GM12878 (cell line): ENCODE measurements at regions not wholly inside any gene's neighbourhood (a gene's known extent, or its start where the extent isn't known, plus 50 kb on each side); places are given as distances from the start of the nearest gene placed in this dataset.

ENCODE experiments used
- ATAC-seq: fragments of 200-7000 bp; cut with Tn5 transposase; 3 replicates; pipeline ENCODE4 v1.9.1; 2020; ENCODE audit warnings: mild to moderate bottlenecking, moderate library complexity
- BruUV-seq: library from RNA; stranded (reverse); fragments of 400-500 nt; replicated peaks from 2 replicates; lab custom pipeline; 2021; lab: Mats Ljungman, UMichigan
- CTCF ChIA-PET: fragments of 300-600 bp; sonication (Branson Sonifier 250); formaldehyde crosslinking; extraction: SDS; loops from one replicate; lab custom pipeline; 2021; ENCODE audit warnings: inconsistent platforms; lab: Yijun Ruan, JAX
- POLR2A ChIA-PET: fragments of 350-600 bp; formaldehyde crosslinking; extraction: SDS; loops from one replicate; lab custom pipeline; 2021; ENCODE audit warnings: inconsistent platforms; lab: Charles Lee
- RAD21 ChIA-PET: fragments of 300-600 bp; sonication (Branson Sonifier 250); formaldehyde crosslinking; loops from one replicate; lab custom pipeline; 2023; ENCODE audit warnings: antibody characterized with exemption; ENCODE audit not compliant: unreplicated experiment; lab: Charles Lee
- SMC1A ChIA-PET: fragments of 300-600 bp; sonication (Branson Sonifier 250); formaldehyde crosslinking; loops from one replicate; lab custom pipeline; 2023; ENCODE audit not compliant: unreplicated experiment, uncharacterized antibody; lab: Charles Lee
- DNase-seq: peaks from one replicate; pipeline ENCODE4 v3.0.0-alpha.2; 2011; ENCODE audit warnings: low read depth, low spot score
- FAIRE-seq: peaks from 3 replicates; lab custom pipeline; 2011; peaks lifted over from hg19 to GRCh38; lab: Jason Lieb, UNC
- H2AFZ ChIP-seq: 2 replicates; pipeline ENCODE4 v1.6.0; 2011; ENCODE audit warnings: low read depth, low read length, control low read depth; ENCODE audit not compliant: control insufficient read depth
- H3K27ac ChIP-seq: 2 replicates; pipeline ENCODE4 v1.5.1; 2011; ENCODE audit warnings: control low read depth; ENCODE audit not compliant: control insufficient read depth, insufficient read depth
- H3K27me3 ChIP-seq, 2 experiments: replicated peaks in 1 of 2; 2 replicates each; pipeline versions ENCODE4 v1.6.0 to v1.6.1; 2011; ENCODE audit warnings: low read length in 1 of 2; ENCODE audit not compliant: control insufficient read depth in 2 of 2, insufficient read depth in 2 of 2
- H3K36me3 ChIP-seq, 2 experiments: 2 replicates each; pipeline ENCODE4 v1.5.1; 2011; ENCODE audit warnings: low read length in 1 of 2; ENCODE audit not compliant: control insufficient read depth in 2 of 2, insufficient read depth in 2 of 2
- H3K4me1 ChIP-seq: 2 replicates; pipeline ENCODE4 v1.6.1; 2011; ENCODE audit warnings: mild to moderate bottlenecking, low read length, moderate library complexity, mixed read lengths; ENCODE audit not compliant: control insufficient read depth, insufficient read depth
- H3K4me2 ChIP-seq: 2 replicates; pipeline ENCODE4 v1.6.0; 2011; ENCODE audit warnings: control low read depth; ENCODE audit not compliant: control insufficient read depth, insufficient read depth
- H3K4me3 ChIP-seq: fragments of 200-600 bp; sonication (generic); 2 replicates; pipeline ENCODE4 v1.5.1; 2016
- H3K79me2 ChIP-seq: 2 replicates; pipeline ENCODE4 v1.6.0; 2011; ENCODE audit warnings: low read length; ENCODE audit not compliant: control insufficient read depth, insufficient read depth
- H3K9ac ChIP-seq: 2 replicates; pipeline ENCODE4 v1.8.0; 2011; ENCODE audit warnings: low read length, control low read depth, mixed read lengths; ENCODE audit not compliant: control insufficient read depth, insufficient read depth
- H3K9me3 ChIP-seq: replicated peaks from 3 replicates; pipeline ENCODE4 v1.5.1; 2011; ENCODE audit warnings: mild to moderate bottlenecking, low read length; ENCODE audit not compliant: control insufficient read depth, insufficient read depth
- H4K20me1 ChIP-seq: 2 replicates; pipeline ENCODE4 v1.6.0; 2011; ENCODE audit not compliant: control insufficient read depth, insufficient read depth
- CHD4 ChIP-seq: fragments of 200-600 bp; sonication (generic); IDR thresholded peaks from 2 replicates; pipeline ENCODE4 v1.6.1; 2016; ENCODE audit warnings: mild to moderate bottlenecking
- EGR1 ChIP-seq, 2 experiments: IDR thresholded peaks; 1 replicate in 1 of 2; 2 replicates in 1 of 2; pipeline ENCODE4 v1.6.1; 2011 to 2012; ENCODE audit warnings: low read depth in 2 of 2, low read length in 2 of 2, borderline replicate concordance in 1 of 2, mild to moderate bottlenecking in 1 of 2, moderate library complexity in 1 of 2
- FOXM1 ChIP-seq: IDR thresholded peaks from 2 replicates; pipeline ENCODE4 v1.6.1; 2012; ENCODE audit warnings: low read depth, mild to moderate bottlenecking, inconsistent platforms, low read length, moderate library complexity
- NR2F1 ChIP-seq: fragments of 450-650 bp; conservative IDR thresholded peaks from 2 replicates; pipeline ENCODE4 v1.6.1; 2017; ENCODE audit warnings: mild to moderate bottlenecking
- SIN3A ChIP-seq: IDR thresholded peaks from 2 replicates; pipeline ENCODE4 v1.6.1; 2012; ENCODE audit warnings: low read depth, low read length, improper control_type of control experiment
- SMAD1 ChIP-seq: fragments of 450-650 bp; IDR thresholded peaks from 2 replicates; pipeline ENCODE4 v1.6.1; 2018; ENCODE audit warnings: mild to moderate bottlenecking, low read depth; ENCODE audit not compliant: partially characterized antibody
- TBL1XR1 ChIP-seq: IDR thresholded peaks from 2 replicates; pipeline ENCODE4 v1.6.1; 2012; ENCODE audit warnings: low read depth, low read length, improper control_type of control experiment
- USF2 ChIP-seq: IDR thresholded peaks from 2 replicates; pipeline ENCODE4 v1.6.1; 2011; ENCODE audit warnings: low read depth, low read length, improper control_type of control experiment, borderline replicate concordance
- ZNF384 ChIP-seq: IDR thresholded peaks from 2 replicates; pipeline ENCODE4 v1.6.1; 2012; ENCODE audit warnings: low read depth, mild to moderate bottlenecking, low read length, improper control_type of control experiment, borderline replicate concordance
- WGBS: methylation state at CpG from one replicate; pipeline ENCODE4 v1.1.6; 2016; ENCODE audit warnings: low lambda C conversion rate; ENCODE audit not compliant: insufficient replicate concordance, insufficient coverage; ENCODE audit errors: missing lambda C conversion rate; 5-methylcytosine and 5-hydroxymethylcytosine counted together
- in situ Hi-C: fragments of 300-500 bp; cut with MboI; formaldehyde crosslinking; loops from 9 replicates; pipeline ENCODE4 v1.14.3; 2018; ENCODE audit warnings: mixed read lengths
- intact Hi-C: fragments of 100-400 bp; cut with micrococcal nuclease; formaldehyde crosslinking; loops from one replicate; pipeline ENCODE4 v1.14.2; 2022; ENCODE audit not compliant: unreplicated experiment

- peaks cover 3 to 7% of the 10 kb centered on the region in 2 experiments; a peak in 2 of 4 replicates for H3K27me3 ChIP-seq
- ChIA-PET SMC1A (interaction anchor here (0.6 to 0.8 kb wide), 2 partner anchors 35 to 91 kb away, joined by 3 read pairs; no protein-coding TSS in a partner anchor), POLR2A (interaction anchor here (0.6 kb wide), 2 partner anchors 16 to 98 kb away, joined by 3 to 5 read pairs; no protein-coding TSS in a partner anchor), RAD21 (interaction anchor here (0.6 kb wide), 3 partner anchors 18 to 285 kb away, joined by 3 read pairs; no protein-coding TSS in a partner anchor), CTCF (interaction anchor here (0.8 to 1.1 kb wide), 3 partner anchors 10 to 96 kb away, joined by 3 to 4 read pairs (median 3); no protein-coding TSS in a partner anchor)
- H3K9ac ChIP-seq: no peak overlapping the region
- no TSS peak for BruUV-seq
- intact Hi-C loops: no loop called here
- DNase-seq (no peak), ATAC-seq (peak; percentile 48; the same call in 2 of the 3 replicates), FAIRE-seq (no peak)
- H3K9me3 ChIP-seq: no peaks in the 10 kb centered on the region
- no peak overlapping the region for H3K27ac ChIP-seq
- no peak overlapping the region for H3K4me2 ChIP-seq
- TF ChIP-seq EGR1 (IDR thresholded peaks at IDR 0.05; ENCODE audit: borderline replicate concordance in 1 of 2, low read depth in 2 of 2, low read length in 2 of 2) (no peak), NR2F1 (peak; percentile 53), SIN3A (no peak), TBL1XR1 (no peak), USF2 (no peak), FOXM1 (no peak), ZNF384 (peak; percentile 86), CHD4 (no peak), SMAD1 (no peak)
- no peaks in the 10 kb centered on the region for H3K36me3 ChIP-seq
- H3K79me2 ChIP-seq: no peaks in the 10 kb centered on the region
- 0% methylated on average over 5 of the region's 5 CpGs for WGBS
- no peaks in the 10 kb centered on the region for H4K20me1 ChIP-seq
- H2AFZ ChIP-seq: no peak overlapping the region
- in situ Hi-C loops: no loop called here
- H3K4me3 ChIP-seq: no peak overlapping the region
- H3K4me1 ChIP-seq: no peaks in the 10 kb centered on the region
Observed at GRCh38 chr6:90383196-90383822, 86.7 kb upstream of the BACH2 start.
